PFSK-1 (cell line): ENCODE measurements at regions not wholly inside any gene's neighbourhood (a gene's known extent, or its start where the extent isn't known, plus 50 kb on each side); places are given as distances from the start of the nearest gene placed in this dataset.

Source experiments
- FOXP2 ChIP-seq: optimal IDR thresholded peaks from 2 replicates; pipeline ENCODE3; 2011; ENCODE audit warnings: borderline replicate concordance, control low read depth, inconsistent platforms; ENCODE audit not compliant: insufficient read depth; ENCODE audit errors: extremely low read length, extremely low read depth
- POLR2AphosphoS5 ChIP-seq: IDR thresholded peaks from 2 replicates; pipeline ENCODE4 v1.6.1; 2012; ENCODE audit warnings: low read depth, mild to moderate bottlenecking, control low read depth, low read length, moderate library complexity
- SIN3A ChIP-seq: IDR thresholded peaks from 2 replicates; pipeline ENCODE4 v1.6.1; 2012; ENCODE audit warnings: mild to moderate bottlenecking, low read length, moderate library complexity, borderline replicate concordance; ENCODE audit not compliant: insufficient read depth
- TAF1 ChIP-seq: IDR thresholded peaks from 2 replicates; pipeline ENCODE4 v1.6.1; 2012; ENCODE audit warnings: low read length, control low read depth, borderline replicate concordance; ENCODE audit not compliant: insufficient read depth
- TF ChIP-seq, protein P1 (sequence below), 2 experiments: IDR thresholded peaks; 2 replicates each; pipeline versions ENCODE4 v1.6.1 to v1.8.0; 2011 to 2012; ENCODE audit warnings: low read depth in 2 of 2, low read length in 2 of 2, control low read depth in 1 of 2, inconsistent platforms in 1 of 2, mild to moderate bottlenecking in 1 of 2, moderate library complexity in 1 of 2; ENCODE audit not compliant: insufficient read depth in 1 of 2

GRCh38 chr13:107992542-107992941 lies 222.8 kb downstream of the LIG4 start:
- TF ChIP-seq POLR2AphosphoS5 (no peak), SIN3A (no peak)

DNA sequence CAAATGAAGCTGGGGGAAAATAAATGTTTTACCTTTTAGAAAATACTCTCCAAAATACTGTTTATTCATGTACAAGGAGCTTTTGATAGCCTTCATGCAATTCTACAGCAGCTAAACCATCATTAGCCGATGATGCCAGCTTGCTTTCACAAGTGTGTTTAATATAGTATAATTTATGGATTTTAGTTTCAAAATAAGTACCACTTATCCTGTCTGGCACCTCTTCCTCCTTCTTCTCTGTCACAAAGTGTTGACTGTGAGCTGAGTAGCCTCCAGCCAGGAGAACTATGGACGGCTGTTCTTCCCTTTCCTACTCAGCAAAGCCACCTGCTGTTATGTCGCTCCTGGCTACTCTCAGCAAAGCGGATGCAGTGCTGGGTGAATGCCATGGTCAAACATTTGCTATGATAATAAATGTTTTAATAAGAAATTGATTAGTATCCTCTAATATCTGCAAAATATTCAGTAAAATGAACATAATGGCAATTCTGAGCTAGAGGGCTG lies 238.2 kb downstream of the LIG4 start:
- TF ChIP-seq POLR2AphosphoS5 = no peak
- TF ChIP-seq SIN3A = no peak
- TF ChIP-seq FOXP2 = no peak
- TF ChIP-seq TAF1 = no peak
- TF ChIP-seq, protein P1, sequence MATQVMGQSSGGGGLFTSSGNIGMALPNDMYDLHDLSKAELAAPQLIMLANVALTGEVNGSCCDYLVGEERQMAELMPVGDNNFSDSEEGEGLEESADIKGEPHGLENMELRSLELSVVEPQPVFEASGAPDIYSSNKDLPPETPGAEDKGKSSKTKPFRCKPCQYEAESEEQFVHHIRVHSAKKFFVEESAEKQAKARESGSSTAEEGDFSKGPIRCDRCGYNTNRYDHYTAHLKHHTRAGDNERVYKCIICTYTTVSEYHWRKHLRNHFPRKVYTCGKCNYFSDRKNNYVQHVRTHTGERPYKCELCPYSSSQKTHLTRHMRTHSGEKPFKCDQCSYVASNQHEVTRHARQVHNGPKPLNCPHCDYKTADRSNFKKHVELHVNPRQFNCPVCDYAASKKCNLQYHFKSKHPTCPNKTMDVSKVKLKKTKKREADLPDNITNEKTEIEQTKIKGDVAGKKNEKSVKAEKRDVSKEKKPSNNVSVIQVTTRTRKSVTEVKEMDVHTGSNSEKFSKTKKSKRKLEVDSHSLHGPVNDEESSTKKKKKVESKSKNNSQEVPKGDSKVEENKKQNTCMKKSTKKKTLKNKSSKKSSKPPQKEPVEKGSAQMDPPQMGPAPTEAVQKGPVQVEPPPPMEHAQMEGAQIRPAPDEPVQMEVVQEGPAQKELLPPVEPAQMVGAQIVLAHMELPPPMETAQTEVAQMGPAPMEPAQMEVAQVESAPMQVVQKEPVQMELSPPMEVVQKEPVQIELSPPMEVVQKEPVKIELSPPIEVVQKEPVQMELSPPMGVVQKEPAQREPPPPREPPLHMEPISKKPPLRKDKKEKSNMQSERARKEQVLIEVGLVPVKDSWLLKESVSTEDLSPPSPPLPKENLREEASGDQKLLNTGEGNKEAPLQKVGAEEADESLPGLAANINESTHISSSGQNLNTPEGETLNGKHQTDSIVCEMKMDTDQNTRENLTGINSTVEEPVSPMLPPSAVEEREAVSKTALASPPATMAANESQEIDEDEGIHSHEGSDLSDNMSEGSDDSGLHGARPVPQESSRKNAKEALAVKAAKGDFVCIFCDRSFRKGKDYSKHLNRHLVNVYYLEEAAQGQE (IDR thresholded peaks at IDR 0.05; ENCODE audit: insufficient read depth in 1 of 2, low read depth in 2 of 2, low read length in 2 of 2) = no peak

GRCh38 chr13:107976628-107977027 lies 238.7 kb downstream of the LIG4 start:
- TF ChIP-seq, protein P1 (IDR thresholded peaks at IDR 0.05; ENCODE audit: insufficient read depth in 1 of 2, low read depth in 2 of 2, low read length in 2 of 2) = no peak

- TF ChIP-seq TAF1 (no peak), SIN3A (no peak), FOXP2 (no peak), POLR2AphosphoS5 (no peak)
- TF ChIP-seq, protein P1 (IDR thresholded peaks at IDR 0.05; ENCODE audit: insufficient read depth in 1 of 2, low read depth in 2 of 2, low read length in 2 of 2) = no peak
These were observed 240.9 kb downstream of the LIG4 start for GRCh38 chr13:107974409-107974808.

GRCh38 chr13:107969546-107969945 lies 245.8 kb downstream of the LIG4 start:
- no peak for TF ChIP-seq SIN3A
- no peak for TF ChIP-seq TAF1
- no peak for TF ChIP-seq POLR2AphosphoS5
- TF ChIP-seq, protein P1 (IDR thresholded peaks at IDR 0.05; ENCODE audit: insufficient read depth in 1 of 2, low read depth in 2 of 2, low read length in 2 of 2) = no peak
- no peak for TF ChIP-seq FOXP2

DNA sequence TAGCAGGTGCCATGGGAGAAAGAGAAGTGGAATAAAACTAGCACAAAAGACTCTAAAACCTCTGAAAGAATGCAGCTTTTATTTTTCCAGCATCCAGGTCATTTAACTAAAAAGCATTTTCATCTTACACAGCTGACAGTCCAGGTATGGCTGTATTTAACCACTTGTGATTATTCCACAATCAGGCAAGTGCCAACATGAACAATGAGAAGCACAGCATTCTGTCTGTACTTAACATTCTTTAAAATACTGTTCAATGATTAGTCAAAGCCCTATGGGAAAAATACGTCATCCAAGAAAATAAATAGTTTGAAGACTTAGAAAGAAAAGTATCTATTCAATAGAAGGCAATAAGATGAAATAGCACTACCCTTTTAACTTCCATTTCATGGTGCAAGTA lies 246.9 kb downstream of the LIG4 start:
- TF ChIP-seq, protein P1 (IDR thresholded peaks at IDR 0.05; ENCODE audit: insufficient read depth in 1 of 2, low read depth in 2 of 2, low read length in 2 of 2) = no peak
- no peak for TF ChIP-seq POLR2AphosphoS5
- no peak for TF ChIP-seq TAF1
- no peak for TF ChIP-seq SIN3A
- no peak for TF ChIP-seq FOXP2
